CD4-positive, alpha-beta T cell treated with Interleukin-10 for 1 hour (primary cell): ENCODE measurements at regions not wholly inside any gene's neighbourhood (a gene's known extent, or its start where the extent isn't known, plus 50 kb on each side); places are given as distances from the start of the nearest gene placed in this dataset.
"Not testable (repeated sequence)": the region's sequence is repeated elsewhere in the genome, so short reads cannot be mapped to it uniquely, and the experiment has no call there.

Source experiments
- DNase-seq: peaks from one replicate; pipeline ENCODE4 v3.0.0-alpha.2; 2020

DNA sequence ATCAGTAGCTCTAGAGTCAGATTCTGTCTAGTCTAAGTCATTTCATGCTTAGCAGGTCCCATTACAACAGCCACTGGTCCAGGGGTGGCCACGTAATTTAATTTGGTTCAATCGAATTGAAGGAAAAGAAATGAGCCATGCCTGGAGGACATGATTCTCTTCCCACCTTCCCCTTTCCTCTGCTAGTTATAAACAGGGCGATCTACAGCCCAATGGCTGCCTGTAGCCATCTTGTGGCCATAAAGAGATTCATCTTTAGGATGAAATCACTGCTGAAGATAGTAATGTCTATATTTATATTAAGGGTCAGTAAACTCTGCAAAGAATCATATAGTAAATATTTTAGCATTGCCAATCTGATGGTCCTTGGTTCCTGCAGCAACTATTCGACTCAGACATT lies 107.4 kb downstream of the SPDYE17 start:
- not testable (repeated sequence) for DNase-seq

DNA sequence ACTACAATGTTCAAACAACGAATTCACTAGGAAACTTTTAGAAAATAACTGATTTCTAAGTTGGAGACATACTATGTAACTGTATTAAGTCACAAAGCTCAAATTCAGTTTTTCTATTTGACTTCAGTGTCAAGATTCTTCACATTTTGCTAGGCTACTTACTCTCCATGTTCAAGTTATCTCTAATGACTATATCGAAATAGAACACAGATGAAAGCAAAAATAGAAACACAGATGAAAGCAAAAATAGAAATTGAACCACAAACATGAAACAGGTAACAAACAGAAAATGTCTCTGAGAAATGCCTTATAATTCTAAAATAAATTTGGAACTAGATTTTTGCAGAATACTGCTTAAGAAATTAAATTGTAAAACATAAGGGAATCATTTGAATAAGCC lies 113.5 kb downstream of the SPDYE17 start:
- DNase-seq: not testable (repeated sequence)

DNA sequence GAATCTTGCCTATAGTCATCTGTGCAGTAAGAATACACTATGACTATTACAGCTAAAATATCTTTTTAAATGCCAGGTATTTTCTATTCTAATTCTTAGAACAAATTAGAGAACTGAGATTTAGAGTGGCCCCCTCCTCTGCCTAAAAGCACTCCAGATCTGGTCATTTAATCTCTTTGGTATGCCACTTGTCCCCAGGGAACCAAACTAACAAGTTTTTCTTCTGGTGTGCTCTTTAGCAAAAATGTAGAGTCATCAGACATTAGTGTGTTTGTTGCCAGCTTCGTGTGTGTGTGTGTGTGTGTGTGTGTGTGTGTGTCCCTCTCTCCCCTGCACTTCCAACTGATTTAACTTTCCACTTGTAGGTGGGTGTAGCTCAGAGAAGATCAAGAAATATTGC lies 117.8 kb downstream of the SPDYE17 start:
- not testable (repeated sequence) for DNase-seq

DNA sequence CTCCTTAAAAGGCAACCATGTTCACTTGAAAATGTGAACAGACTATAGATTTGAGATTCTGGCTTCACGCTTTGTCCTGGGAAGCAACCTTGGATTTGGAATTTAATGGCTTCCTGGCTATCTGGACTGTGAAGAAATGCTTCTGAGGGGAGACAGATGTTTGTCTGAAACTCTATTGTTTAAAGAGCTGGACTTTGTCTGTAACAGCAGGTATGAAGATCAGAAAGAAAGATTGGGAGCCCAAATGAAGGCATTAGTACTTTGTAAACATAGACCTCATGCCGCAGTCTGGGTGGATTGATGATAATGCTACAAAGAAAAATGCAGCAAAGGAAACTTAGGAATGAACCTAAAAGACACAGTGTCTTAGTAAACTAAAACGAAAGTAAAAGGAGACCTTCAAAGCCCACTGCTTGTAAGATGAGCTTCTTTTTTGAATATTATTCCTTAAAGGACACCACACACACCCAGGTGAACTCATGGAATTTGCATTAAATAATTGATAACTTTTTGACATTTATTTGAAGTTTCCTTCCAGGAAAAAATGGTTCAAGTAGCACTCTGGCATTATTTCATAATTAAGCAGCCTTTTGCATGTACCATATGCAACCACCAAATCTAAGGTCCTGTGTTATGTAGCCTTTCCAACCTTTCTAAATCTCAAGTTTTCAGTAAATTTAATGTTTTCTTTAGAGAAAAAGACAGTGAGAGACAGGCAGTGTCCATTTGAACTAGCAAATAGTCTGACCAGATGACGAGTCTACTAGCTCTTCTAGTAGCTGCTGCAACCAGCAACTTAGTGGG lies 119.9 kb downstream of the SPDYE17 start:
- DNase-seq: not testable (repeated sequence)

DNA sequence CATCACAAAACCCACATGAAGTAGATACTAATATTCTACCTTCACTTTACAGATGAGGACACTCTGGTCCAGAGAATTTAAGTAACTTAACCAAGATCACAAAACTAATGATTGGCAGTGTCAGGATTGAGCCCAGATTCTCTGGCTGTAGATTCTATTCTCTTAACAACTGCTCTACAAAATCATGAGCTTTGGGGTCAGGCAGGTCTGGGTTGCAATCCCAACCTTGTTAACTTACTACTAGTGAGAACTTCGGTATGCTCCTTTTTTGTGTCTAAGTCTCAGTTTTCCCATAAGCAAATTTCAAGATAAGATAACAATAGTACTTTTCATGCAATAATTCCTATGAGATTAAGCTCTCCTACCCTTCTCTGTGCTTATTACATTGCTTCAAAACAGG lies 127.5 kb downstream of the SPDYE17 start:
- DNase-seq: not testable (repeated sequence)

DNA sequence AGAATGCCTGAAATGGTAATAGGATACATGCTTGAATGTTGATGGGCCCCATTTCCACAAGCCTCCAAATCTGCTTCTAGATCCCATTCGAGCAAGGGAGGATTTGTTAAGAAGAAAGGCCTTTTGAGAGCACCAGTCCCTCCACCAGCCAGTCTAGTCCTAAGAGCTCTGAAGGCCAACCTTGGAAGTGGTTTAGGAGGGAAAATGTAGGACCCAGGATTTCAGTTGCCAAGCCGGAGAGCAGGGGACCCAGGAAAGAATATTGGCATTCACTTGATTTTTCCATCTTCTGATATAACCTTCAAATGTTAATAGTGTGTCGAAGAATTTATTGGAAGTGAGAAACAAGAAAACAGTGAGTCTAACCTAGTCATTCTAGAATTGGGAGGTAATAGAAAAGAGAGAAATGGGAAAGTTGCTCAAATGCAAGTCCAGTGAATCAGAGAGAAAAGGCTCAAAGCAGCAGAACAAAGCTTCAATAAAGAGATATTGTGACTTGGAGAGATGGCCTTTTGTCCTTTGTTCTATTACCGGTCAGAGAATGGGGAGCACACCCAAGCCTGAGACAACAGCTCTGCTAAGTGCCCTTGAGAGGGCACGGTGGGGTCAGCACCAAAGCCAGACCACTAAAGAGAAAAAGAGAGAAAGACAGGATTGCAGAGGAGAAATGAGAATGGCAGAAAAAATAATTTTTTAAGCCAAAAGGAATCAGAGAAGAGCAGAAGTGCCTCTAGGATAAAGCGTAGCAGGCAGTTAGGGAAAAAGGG lies 130.0 kb downstream of the SPDYE17 start:
- DNase-seq: not testable (repeated sequence)

DNA sequence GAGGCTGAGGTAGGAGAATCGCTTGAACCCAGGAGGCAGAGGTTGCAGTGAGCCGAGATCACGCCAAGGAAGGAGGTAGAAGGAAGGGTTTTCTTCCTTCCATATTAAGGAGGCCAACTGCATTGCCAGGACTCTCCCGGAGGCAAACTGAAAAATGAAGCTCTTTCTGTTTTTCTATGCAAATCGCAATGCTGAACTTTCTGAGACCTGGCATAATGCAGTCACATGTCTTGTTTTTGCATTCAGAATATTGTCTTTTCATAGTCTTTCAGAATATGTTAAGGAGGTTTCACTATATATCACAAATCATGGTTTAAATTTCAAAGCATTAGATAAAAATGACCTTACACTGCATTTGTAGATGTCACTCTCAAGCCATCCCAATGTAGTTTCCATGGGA lies 133.4 kb downstream of the SPDYE17 start:
- DNase-seq: not testable (repeated sequence)

DNA sequence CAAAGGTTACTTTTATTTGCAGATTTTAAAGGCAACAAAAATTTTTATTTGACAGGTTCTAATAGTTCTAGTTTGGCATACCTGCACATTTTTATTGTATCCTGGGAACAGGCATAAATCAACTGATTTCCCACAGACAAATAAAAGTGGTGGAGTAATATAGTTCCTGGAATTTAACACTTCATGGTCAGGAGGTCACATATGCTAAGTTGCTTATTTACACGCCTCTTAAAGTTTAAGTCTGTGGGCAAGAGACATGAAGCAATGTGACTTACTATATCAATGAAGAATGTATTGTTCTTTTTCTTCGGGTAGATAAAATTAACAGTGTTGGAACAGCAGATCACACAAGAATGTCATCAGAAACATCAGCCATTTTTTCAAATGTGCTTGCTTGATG lies 135.2 kb downstream of the SPDYE17 start:
- not testable (repeated sequence) for DNase-seq

DNA sequence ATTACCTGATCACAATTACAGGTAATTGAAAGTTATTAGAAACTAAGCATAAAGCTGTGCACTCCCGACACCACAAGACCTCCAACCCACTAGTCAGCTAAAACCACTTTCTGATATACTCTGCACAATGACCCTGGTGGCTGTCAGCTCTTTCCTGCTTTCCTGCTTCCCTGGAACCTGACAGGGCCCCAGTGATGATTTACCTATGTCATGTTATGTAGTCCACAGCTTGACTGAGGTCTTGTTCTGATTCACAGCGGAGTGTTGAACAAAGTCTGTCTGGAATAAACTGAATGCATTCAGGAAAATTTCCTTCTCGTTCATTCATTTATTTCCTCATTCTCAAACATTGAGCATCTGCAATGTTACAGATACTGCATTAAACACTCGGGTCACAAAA lies 136.5 kb downstream of the SPDYE17 start:
- not testable (repeated sequence) for DNase-seq

DNA sequence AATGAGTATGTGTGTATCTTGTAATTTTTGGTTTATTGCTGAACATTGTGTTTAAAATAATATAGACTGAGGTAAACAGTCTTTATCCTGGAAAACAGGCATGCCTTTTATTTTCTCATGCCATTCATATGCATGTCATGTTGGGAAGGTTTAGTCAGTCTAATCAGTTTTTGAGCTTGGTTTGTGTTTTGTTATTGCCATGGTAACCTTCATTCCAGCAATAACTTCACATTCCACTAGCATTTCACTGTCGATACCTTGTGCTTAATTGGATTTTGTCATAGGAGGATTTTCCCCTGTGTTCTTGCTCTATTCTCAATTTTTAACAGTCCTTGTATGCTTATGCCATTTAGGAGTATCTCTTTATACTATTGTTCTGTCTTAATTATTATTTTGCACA lies 140.4 kb downstream of the SPDYE17 start:
- DNase-seq: not testable (repeated sequence)

DNA sequence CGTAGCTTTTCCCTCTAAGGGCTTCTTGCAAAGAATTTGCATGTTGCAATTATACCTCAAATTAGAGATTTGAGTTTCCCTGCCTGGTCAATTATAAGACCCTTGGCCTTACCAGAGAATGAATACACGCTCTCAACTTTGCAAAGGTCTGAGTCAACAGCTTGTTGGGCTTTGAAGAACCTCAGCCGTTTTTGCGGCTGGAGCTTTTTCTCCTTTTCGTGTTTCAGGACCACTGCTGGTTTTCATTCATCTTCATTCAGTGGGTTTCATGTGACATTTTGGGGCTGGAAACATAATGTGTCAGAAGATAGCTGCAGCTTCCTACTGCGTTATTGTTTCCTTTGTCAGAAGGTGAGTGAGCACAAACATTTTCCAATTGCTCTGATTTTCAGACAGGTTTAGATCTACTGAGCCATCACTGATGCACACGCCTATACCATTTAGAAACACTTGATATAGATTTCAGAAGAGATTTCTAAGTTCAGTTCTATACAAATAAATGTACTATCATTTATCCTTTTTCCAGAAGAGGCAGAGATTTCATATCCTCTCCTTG lies 152.3 kb downstream of the SPDYE17 start:
- not testable (repeated sequence) for DNase-seq

DNA sequence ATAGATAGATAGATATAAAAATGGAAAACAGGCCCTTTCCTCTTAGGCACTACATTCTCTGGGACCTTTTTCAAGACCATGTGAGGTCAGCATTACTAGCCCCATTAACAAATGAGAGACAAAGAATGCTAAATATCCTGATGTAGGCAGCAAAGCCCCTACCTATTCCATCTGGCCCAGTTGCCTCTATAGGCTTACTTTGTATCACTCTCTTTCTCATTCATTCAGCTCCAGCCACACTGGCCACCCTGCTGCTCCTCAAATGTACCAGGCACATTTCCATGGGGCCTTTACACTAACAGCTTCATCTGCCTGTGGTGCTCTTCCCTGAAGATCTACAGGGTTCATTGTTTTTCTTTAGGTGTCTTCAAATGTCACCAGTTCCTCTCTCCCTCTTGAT lies 156.4 kb downstream of the SPDYE17 start:
- not testable (repeated sequence) for DNase-seq

DNA sequence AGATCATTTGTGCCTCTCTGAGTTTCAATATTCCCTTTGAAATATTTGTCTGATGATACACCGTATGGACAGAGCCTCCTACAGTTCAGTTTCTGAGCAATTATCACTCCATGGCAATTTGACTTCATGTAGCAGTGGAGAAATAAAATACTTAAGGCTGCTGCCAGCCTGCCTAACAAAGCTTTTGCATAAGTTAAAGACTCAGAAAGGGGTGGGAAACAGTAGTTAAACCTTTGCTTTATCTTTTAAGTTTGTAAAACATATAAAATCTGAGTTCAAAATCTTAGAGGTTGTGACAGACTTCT lies 161.7 kb downstream of the SPDYE17 start:
- DNase-seq: not testable (repeated sequence)

DNA sequence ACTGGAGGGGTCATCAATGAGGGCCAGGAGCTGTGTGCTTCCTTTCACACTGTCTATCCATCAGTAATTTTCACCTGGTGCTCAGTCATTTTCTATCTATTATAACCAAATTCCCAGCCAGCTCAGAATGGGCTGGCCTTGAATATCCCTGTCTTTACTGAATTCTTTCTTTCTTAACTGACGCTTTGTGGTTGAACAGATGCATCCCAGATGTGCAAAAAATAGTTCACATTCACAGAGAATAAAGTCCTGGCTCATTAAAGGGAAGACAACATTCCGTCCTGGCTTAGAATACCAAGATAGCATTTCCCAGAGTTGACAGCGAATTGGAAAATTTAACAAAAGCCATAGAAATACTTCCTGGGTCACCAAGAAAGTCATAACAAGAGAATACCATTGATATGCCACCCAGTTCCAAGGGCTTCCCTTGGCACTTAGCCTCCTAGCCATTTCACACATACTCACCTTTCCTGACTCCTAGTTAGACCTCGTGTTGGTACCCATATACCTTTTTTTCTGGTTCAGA lies 164.7 kb downstream of the SPDYE17 start:
- not testable (repeated sequence) for DNase-seq

DNA sequence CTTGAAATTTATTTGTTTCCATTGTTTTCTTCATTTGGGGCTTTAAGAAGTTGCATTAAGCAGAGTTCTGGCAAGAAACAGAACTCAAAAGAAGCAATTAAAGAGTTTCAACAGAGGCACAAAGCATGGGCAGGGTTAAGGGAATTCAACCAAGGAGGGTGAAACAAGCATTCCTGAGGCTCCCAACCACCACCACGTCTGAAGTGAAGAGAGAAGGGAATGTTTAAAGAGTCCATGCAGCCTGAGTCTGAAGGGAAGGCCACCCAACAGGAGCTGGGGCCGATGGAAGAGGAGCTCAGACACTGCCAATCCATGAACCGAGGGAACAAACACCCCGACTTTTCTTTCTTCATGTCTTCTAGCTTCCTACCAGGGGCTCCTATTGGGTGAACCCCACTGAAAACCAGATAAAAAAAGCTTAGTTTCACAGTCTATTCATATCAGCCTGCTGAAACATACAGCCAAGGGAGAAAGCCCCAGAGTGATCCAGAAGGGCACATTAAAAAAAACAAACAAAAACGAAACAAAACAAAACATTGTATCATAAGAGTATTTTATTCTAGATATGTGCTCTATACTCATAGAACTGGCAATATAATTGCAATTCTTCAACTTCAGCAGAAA lies 168.9 kb downstream of the SPDYE17 start:
- DNase-seq: not testable (repeated sequence)

DNA sequence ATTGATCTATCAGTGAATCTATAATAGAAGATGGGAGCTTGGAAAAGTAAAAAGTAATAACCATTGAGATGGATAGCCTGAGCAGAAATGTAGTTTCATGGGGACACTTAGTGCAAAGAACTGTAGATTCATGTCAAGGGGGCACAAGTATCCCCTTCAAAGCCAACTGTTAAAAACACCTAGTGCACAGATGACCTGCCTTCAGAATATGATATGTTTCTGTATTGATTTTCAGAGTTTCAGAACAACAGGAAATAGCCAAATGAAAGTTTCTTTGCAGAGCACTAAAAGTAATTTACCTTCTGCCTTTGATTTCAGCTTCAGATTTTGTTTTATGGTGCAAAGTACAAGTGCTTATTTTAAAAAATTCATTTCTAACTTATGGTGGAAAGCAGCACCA lies 169.9 kb downstream of the SPDYE17 start:
- not testable (repeated sequence) for DNase-seq

DNA sequence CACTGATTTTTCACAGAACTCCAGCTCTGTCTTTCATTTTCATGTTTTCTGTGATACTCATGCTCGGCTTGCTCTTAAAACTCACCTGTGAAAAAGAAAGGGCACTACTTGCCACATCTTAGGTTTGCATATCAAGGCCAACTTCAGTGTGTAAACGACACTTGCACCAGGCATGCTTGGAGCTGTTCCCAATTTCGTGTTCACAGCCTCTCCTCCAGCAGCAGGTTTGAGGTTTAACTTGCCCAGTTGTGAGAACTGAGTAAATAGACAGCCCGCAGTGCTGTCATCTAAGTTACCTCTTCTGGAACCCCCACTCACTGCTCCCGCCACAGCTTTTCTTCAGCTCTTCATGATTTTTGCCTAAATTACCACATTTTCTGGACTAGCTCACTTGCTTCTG lies 172.2 kb downstream of the SPDYE17 start:
- not testable (repeated sequence) for DNase-seq

DNA sequence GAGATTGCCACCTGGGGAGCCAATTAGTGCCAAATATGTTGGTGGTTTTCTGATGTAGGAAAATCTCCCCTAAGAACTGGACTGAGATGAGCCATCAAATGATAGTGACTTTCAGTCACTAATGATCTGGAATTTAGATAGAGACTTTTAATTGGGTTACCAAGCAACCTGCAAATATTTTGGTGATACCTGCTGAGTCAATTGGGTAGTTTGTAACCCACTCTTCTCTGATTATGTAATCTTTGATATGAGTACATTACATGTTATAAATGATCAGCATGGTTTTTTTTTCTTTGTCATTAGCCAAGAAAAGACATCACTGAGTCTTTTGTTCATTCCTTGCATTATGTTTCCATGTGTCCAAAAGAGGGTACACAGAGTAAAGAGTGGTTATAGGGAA lies 177.5 kb downstream of the SPDYE17 start:
- not testable (repeated sequence) for DNase-seq

DNA sequence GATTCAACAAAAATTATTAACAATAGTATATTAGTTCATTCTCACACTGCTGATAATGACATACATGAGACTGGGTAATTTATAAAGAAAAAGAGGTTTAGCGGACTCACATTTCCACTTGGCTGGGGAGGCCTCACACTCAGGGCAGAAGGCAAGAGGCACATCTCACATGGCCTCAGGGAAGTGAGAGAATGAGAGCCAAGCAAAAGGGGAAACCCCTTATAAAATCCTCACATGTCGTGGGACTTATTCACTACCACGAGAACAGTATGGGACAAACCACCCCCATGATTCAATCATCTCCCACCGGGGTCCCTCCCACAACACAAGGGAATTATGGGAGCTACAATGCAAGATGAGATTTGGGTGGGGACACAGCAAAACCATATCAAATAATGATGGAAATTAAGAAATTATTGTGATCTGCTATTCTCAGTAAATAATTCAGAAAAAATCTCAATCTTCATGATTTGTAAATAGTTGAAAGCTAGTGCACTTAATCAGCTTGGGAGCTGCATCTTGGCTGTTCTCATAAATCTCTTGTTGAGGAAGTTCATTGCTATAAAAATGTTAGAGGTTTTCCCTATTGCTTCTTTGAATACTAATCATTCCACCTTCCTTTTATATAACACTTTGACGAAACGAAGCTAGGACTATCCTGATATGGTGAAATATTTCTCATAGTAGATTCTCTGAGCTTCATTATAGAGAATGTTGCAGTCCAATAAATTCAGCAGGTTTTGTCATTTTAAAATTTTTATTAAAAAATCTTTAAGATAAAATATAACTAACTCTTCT lies 179.2 kb downstream of the SPDYE17 start:
- DNase-seq: not testable (repeated sequence)

DNA sequence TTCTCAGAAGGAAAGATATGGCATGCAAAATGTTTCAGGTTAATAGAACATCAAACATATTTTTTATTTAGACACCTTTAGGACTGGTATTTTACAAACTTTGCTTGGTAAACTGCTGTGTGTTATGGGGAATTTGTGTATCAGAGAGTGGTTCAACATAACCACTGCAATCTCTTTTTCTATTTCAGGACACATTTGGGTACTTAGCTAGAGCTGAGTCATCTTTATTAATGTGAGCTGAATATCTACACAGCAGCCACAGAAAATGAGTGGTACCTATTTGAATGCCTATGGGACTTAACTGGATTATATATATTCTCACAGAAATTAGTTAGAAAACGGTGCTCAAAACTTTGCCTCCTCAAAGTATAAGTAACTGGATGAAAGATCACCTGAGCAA lies 179.8 kb downstream of the SPDYE17 start:
- not testable (repeated sequence) for DNase-seq

DNA sequence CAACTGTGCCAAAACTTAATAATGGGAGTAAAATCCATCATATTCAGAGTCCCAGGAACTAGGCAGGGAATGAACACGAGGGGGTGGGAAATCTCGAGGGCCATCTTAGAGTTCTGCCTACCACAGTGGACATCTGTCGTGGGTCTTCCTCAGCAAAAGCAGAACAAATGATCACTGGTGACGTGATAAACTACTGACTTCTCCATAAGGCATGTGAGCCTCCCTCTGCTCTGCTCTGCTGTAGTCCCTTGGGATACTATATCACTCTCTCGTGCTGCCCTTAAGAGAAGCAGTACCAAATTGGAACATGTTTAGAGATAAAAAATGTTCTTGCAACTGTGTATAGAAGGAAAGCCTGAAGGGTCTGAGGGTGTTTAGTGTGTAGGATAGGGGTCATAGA lies 180.5 kb downstream of the SPDYE17 start:
- DNase-seq: not testable (repeated sequence)

DNA sequence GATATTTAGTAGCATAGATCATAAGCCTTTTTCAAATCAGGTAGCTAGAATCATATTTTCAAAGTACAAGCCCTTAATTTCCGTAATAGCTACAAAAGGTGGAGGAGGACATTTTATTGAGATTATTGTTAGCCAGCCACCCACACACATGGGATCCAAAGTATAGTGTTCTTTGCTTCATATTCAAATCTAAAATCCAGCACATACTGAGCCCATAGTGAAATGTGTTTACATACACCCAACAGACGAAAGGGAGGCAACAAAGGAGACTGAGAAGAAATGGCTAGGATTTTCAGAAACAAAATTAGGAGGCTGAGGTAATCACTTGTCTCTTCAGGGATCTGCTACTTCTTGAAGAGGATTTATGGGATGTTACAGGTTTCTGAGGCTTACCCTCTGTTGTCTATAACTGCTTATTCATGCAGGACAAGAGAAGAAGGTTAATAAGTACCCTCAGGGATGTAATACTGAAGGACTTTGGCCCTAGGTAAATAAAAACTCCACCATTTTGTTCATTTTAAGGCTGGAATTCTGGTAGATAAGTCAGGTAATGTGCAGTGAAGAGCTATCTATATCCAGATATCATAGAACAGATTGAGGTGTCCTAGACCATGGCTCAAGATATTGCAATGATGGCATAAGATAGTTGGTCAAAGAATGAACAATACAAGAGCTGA lies 182.1 kb downstream of the SPDYE17 start:
- DNase-seq: not testable (repeated sequence)
